IPS-18a (cell line): ENCODE measurements at regions not wholly inside any gene's neighbourhood (a gene's known extent, or its start where the extent isn't known, plus 50 kb on each side); places are given as distances from the start of the nearest gene placed in this dataset.

Experiments used
- H3K27ac ChIP-seq: one replicate; pipeline ENCODE4 v1.5.1; 2013; ENCODE audit warnings: low read length
- H3K27me3 ChIP-seq: one replicate; pipeline ENCODE4 v1.6.1; 2013; ENCODE audit warnings: mild to moderate bottlenecking, low read length; ENCODE audit not compliant: control insufficient read depth, insufficient read depth
- H3K36me3 ChIP-seq: one replicate; pipeline ENCODE4 v1.6.1; 2013; ENCODE audit warnings: low read depth, low read length; ENCODE audit not compliant: control insufficient read depth
- H3K4me1 ChIP-seq: one replicate; pipeline ENCODE4 v1.6.1; 2013; ENCODE audit warnings: low read depth, low read length; ENCODE audit not compliant: control insufficient read depth
- H3K4me3 ChIP-seq: one replicate; pipeline ENCODE4 v1.5.1; 2013; ENCODE audit warnings: low read length
- H3K9ac ChIP-seq: one replicate; pipeline ENCODE4 v1.6.1; 2013; ENCODE audit warnings: mild to moderate bottlenecking, low read length, moderate library complexity
- H3K9me3 ChIP-seq: one replicate; pipeline ENCODE4 v1.6.1; 2013; ENCODE audit warnings: low read depth, low read length; ENCODE audit not compliant: control insufficient read depth

DNA sequence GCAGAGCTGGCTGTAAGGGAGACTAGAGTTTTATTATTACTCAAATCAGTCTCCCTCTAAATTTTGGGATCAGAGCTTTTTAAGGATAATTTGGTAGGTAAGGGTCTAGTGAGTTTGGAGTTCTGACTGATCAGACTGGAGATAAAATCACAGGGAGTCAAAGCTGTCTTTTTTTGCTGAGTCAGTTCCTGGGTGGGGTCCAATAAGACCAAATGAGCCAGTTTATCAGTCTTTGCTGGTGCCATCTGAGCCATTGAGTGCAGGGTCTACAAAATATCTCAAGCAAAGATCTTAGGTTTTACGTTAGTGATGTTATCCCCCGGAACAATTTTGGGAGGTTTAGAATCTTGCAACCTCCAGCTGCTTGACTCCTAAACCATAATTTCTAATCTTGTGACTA lies 935.1 kb upstream of the RAG2 start:
- Histone ChIP-seq H3K9me3 (peaks cover 15% of the 10 kb centered on the region), H3K9ac (no peak overlapping the region), H3K4me3 (no peak overlapping the region), H3K36me3 (no peaks in the 10 kb centered on the region), H3K27me3 (no peaks in the 10 kb centered on the region), H3K27ac (no peak overlapping the region), H3K4me1 (peaks cover 5% of the 10 kb centered on the region)

DNA sequence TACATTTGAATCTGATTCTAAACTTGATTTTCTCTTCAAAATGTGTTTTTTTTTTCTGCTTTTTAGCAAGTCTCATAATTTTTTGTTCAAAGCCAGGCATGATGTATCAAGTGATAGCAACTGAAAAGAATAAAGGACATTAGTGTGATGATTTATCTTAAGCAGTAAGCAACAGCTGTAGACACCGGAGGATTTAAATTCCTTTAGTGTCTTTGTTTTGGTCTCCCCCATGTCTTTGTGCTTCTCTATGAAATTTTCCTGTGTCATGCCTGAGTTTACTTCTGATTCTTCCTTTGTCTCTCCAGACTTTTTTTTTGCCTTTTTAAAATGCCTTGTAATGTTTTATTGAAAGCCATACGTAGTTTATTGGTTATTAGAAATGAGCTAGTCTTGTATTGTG lies 934.2 kb upstream of the RAG2 start:
- Histone ChIP-seq H3K9ac (no peak overlapping the region), H3K27me3 (no peaks in the 10 kb centered on the region), H3K9me3 (peaks cover 15% of the 10 kb centered on the region), H3K4me1 (peaks cover 5% of the 10 kb centered on the region), H3K36me3 (no peaks in the 10 kb centered on the region), H3K27ac (no peak overlapping the region), H3K4me3 (no peak overlapping the region)

DNA sequence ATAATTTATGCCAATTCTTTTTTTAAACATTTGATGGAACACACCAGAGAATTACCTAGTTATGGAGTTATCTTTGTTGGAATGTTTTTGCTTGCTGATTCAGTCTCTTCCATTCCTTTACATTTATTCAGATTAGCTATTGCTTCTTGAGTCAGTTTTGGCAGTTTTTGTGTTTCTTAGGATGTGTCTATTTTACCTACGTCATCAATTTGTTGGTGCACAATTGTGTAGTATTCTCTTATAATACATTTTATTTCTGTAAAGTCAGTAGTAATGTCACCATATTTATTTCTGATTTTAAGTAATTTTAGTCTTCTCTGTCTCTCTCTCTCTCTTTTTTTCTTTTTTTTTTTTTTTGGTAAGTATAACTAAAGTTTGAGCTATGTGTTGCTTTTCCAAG lies 929.5 kb upstream of the RAG2 start:
- peaks cover 15% of the 10 kb centered on the region for H3K9me3 ChIP-seq
- no peaks in the 10 kb centered on the region for H3K36me3 ChIP-seq
- H3K4me3 ChIP-seq, result no peak overlapping the region
- H3K27ac ChIP-seq, result no peak overlapping the region
- H3K4me1 ChIP-seq, result peaks cover 3% of the 10 kb centered on the region
- no peaks in the 10 kb centered on the region for H3K27me3 ChIP-seq
- H3K9ac ChIP-seq, result no peak overlapping the region

DNA sequence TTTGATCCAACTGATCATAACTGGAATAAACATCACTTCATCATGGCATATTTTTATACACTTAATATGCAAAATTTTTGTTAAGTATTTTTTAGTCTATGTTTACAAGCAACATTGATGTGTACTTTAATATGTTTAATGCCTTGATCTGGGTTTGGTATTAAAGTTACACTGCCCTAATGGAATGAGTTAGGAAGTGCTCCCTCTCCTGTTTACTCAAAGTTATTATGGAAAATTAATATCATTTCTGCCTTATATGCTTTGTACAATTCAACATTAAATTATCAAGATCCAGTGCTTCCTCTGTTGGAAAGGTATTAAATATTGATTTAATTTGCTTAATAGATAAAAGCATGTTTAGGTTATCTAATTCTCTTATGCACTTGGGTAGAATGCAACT lies 927.3 kb upstream of the RAG2 start:
- Histone ChIP-seq H3K27me3 (no peaks in the 10 kb centered on the region), H3K9ac (no peak overlapping the region), H3K4me3 (no peak overlapping the region), H3K9me3 (peaks cover 15% of the 10 kb centered on the region), H3K27ac (no peak overlapping the region), H3K4me1 (no peaks in the 10 kb centered on the region), H3K36me3 (no peaks in the 10 kb centered on the region)

DNA sequence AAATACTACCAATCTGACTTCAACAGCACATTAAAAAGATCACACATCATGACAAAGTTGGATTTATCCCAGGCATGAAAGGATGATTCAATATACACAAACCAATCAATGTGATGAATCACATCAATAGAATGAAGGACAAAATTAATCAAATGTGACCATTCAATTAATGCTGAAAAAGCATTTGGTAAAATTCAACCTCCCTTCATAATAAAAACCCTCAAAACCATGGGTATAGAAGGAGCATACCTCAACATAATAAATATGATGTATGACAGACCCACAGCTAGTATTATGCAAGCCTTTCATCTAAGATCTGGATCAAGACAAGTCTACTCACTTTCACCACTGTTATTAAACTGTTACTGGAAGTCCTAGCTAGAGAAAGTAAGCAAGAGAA lies 921.7 kb upstream of the RAG2 start:
- Histone ChIP-seq H3K4me1 (no peaks in the 10 kb centered on the region), H3K4me3 (no peak overlapping the region), H3K9me3 (peaks cover 10% of the 10 kb centered on the region), H3K27me3 (no peaks in the 10 kb centered on the region), H3K36me3 (no peaks in the 10 kb centered on the region), H3K27ac (no peak overlapping the region), H3K9ac (no peak overlapping the region)

DNA sequence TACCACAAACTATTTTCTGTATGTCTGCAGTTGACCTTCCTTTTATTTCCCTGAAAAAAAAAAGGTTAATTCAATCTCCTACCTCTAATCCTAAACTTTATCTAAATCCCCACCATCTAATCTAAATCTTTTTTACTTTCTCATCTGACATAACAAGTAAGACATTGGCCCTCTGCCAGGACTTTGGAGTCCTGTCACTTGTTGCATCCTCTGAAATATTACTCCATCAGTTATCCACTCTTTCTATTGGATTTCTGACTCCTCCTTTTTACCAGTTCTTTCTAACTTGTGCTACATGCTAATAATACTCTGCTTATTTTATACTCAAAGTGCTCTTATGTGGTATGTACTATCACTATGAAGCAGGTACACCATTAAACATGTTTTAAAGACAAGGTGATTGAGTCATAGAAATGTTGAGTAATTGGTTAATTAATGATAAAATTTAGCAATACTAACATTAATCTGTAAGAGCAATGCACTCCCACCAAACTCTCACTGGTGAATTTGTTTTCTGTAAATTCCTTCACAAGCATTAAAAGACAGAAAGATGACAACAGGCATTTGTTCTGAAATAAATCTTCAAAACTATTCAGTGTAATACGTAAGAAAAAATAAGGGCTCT lies 914.2 kb upstream of the RAG2 start:
- Histone ChIP-seq H3K36me3 (no peaks in the 10 kb centered on the region), H3K27me3 (no peaks in the 10 kb centered on the region), H3K4me3 (no peak overlapping the region), H3K27ac (no peak overlapping the region), H3K9ac (no peak overlapping the region), H3K9me3 (peaks cover 5% of the 10 kb centered on the region), H3K4me1 (no peaks in the 10 kb centered on the region)

DNA sequence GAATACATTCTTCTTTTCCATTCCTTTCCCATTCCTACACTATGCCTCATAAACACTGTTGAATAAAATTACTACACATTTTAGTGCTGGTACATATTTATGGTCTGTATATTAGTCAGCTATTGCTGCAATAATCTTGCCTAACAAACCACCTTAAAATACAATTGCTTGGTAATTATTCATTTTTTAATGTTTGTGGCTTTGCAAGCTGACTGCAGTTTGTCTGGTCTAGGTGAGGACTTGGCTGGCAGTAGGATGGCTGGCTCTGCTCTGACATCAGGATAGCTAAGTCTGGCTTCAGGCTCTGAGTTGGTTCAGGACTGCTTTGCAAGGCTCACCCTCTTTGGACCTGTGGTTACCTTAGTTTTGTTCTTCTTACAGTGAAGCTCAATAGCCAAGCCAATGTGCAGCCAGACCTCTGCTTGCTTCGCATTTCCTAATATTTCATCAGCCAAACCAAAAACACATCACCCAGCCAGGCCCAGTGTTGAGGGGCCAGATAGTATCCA lies 913.4 kb upstream of the RAG2 start:
- Histone ChIP-seq H3K4me1 (no peaks in the 10 kb centered on the region), H3K36me3 (no peaks in the 10 kb centered on the region), H3K4me3 (no peak overlapping the region), H3K9me3 (peaks cover 5% of the 10 kb centered on the region), H3K27me3 (no peaks in the 10 kb centered on the region), H3K9ac (no peak overlapping the region), H3K27ac (no peak overlapping the region)

DNA sequence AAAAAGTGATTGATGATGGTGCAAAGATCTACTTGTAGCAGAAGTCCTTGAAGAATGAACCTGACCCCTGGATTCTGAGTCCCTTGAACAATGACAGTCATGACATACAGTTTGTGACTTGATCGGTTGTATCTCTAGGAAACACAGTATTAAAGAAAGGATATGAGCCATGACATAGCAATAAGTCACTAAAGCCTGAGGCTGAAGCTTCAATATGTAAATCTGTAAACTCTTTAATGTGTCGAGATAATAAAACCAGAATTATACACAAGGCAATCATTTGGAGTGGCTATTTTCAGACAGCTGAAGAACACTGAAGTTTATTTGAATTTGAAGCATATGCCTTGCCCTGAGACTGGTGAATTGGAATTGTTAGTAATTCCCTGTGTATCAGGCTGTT lies 911.5 kb upstream of the RAG2 start:
- no peaks in the 10 kb centered on the region for H3K36me3 ChIP-seq
- no peak overlapping the region for H3K9ac ChIP-seq
- H3K9me3 ChIP-seq, result no peaks in the 10 kb centered on the region
- peaks cover 15% of the 10 kb centered on the region for H3K4me1 ChIP-seq
- H3K4me3 ChIP-seq, result no peak overlapping the region
- H3K27me3 ChIP-seq, result no peaks in the 10 kb centered on the region
- H3K27ac ChIP-seq, result no peak overlapping the region

DNA sequence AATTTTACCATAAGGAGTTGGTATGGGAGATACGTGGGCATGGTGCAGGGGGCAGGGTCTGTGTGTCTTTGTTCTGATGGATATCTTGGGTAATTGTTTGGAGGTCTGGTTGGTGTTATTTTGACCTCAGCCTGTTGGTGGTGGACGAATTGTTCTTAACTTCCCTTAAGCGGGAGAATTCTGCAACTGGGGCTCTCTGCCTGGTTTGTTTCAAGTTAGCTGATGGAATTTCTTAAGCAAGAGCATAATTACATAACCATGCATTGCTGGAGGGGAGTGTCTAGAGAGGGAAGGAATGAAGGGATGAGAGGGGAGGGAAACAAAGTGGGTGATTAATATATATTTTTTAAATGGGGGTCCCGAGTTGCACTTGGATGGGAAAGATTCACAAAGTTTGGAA lies 908.5 kb upstream of the RAG2 start:
- H3K4me1 ChIP-seq, result peaks cover 25% of the 10 kb centered on the region

DNA sequence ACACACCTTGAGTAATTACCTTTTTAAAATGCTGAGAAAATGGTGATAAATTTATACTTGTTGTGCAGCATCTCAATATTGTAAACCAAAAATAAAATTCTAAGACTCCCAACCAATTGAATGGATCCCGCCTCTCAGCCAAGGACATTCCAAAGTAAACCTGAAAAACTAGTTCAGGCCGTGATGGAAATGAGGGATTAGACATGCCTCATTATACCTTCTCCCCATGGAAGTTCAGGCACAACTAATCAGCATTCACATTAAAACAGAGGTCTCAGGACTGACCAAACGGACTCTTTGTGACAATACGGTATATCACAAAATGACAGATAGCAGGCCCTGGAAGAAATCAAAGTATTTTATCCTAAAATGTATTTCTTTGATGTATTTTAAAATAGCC lies 907.4 kb upstream of the RAG2 start:
- H3K27me3 ChIP-seq, result no peaks in the 10 kb centered on the region
- no peak overlapping the region for H3K27ac ChIP-seq
- no peak overlapping the region for H3K4me3 ChIP-seq
- H3K36me3 ChIP-seq, result no peaks in the 10 kb centered on the region
- H3K9ac ChIP-seq, result no peak overlapping the region
- no peaks in the 10 kb centered on the region for H3K9me3 ChIP-seq
- H3K4me1 ChIP-seq, result peaks cover 25% of the 10 kb centered on the region

More for the DNA sequence above, 908.5 kb upstream of the RAG2 start:
- Histone ChIP-seq H3K27me3 (no peaks in the 10 kb centered on the region), H3K36me3 (no peaks in the 10 kb centered on the region), H3K9me3 (no peaks in the 10 kb centered on the region), H3K4me3 (no peak overlapping the region), H3K9ac (no peak overlapping the region), H3K27ac (no peak overlapping the region)

DNA sequence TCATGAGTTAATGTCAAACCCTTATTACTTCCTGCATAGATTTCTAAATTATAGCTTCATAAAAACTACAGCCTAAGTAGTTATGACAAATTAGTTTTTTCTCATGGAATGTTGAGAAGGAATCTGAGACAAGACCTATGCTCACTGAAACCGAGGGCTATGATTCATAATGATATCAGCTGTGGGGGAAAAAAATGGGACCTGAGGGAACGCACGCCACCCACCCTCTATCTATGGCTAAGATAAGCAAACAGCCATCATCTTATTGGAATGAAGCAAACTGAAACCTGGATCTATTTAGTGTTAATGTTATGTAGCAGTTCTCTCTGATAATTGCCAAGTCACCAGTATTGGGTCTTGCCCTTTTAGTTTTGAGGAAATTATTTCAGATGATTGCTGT lies 906.9 kb upstream of the RAG2 start:
- H3K4me3 ChIP-seq, result no peak overlapping the region
- H3K9me3 ChIP-seq, result no peaks in the 10 kb centered on the region
- H3K27me3 ChIP-seq, result no peaks in the 10 kb centered on the region
- H3K4me1 ChIP-seq, result peaks cover 25% of the 10 kb centered on the region
- H3K27ac ChIP-seq, result no peak overlapping the region
- no peaks in the 10 kb centered on the region for H3K36me3 ChIP-seq
- H3K9ac ChIP-seq, result no peak overlapping the region

DNA sequence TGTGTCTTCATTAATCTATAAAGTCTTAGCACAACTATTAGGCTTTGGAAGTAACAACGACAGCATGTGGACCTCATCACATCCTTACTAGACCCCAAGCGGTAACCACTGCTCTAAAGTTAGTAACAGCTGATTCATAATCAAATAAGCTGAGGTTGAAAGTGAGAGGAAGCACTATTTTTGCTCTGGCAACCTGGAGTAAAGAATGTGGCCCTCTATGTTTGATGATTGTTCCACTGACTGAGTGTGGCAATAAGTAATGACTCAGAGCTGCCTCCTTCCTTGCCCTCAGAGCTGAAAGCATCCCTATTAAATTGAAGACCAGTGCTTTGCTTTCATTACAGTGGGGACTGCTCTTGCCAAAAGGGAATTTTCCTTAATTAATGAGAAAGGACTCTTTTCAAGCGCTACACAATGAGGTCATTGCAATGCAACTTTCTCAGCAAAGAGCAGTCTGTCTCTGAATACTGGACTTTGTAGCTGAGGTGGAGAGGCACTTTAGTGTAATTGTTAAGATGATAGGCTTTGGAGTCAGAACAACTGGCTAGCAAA lies 906.1 kb upstream of the RAG2 start:
- Histone ChIP-seq H3K36me3 (no peaks in the 10 kb centered on the region), H3K4me1 (peaks cover 25% of the 10 kb centered on the region), H3K9ac (no peak overlapping the region), H3K4me3 (no peak overlapping the region), H3K27me3 (no peaks in the 10 kb centered on the region), H3K27ac (no peak overlapping the region), H3K9me3 (no peaks in the 10 kb centered on the region)
